NCI-H345 (cell line): ENCODE measurements at regions not wholly inside any gene's neighbourhood (a gene's known extent, or its start where the extent isn't known, plus 50 kb on each side); places are given as distances from the start of the nearest gene placed in this dataset.
"Not testable (repeated sequence)": the region's sequence is repeated elsewhere in the genome, so short reads cannot be mapped to it uniquely, and the experiment has no call there.

Experiments
- DNase-seq: peaks from one replicate; lab custom pipeline; 2025; lab: John Stamatoyannopoulos, UW

- no peak for DNase-seq
Measured at GRCh38 chrX:142742581-142742980, 283.1 kb upstream of the SPANXN4 start.

GRCh38 chrX:142733327-142733726, 292.4 kb upstream of the SPANXN4 start:
- DNase-seq = no peak

- DNase-seq = no peak
Measured at GRCh38 chrX:142711796-142712290, 313.9 kb upstream of the SPANXN4 start.

- no peak for DNase-seq
Measured at GRCh38 chrX:142702749-142703148, 323.0 kb upstream of the SPANXN4 start.

- no peak for DNase-seq
Measured at GRCh38 chrX:142688256-142688655, 337.5 kb upstream of the SPANXN4 start.

- DNase-seq = no peak
Measured at GRCh38 chrX:142686653-142687283, 339.0 kb upstream of the SPANXN4 start.

- DNase-seq = no peak
Measured at GRCh38 chrX:142686206-142686605, 339.5 kb upstream of the SPANXN4 start.

GRCh38 chrX:142680038-142680437, 345.7 kb upstream of the SPANXN4 start:
- no peak for DNase-seq

GRCh38 chrX:142671036-142671435, 354.7 kb upstream of the SPANXN4 start:
- DNase-seq = no peak

- DNase-seq = no peak
Measured at GRCh38 chrX:142663330-142664095, 362.2 kb upstream of the SPANXN4 start.

GRCh38 chrX:142661696-142662095, 364.0 kb upstream of the SPANXN4 start:
- DNase-seq = no peak

GRCh38 chrX:142655507-142655906, 370.2 kb upstream of the SPANXN4 start:
- DNase-seq = no peak

GRCh38 chrX:142637206-142637605, 388.5 kb upstream of the SPANXN4 start:
- DNase-seq = no peak

GRCh38 chrX:142616636-142617035, 409.1 kb upstream of the SPANXN4 start:
- no peak for DNase-seq

- no peak for DNase-seq
Measured at GRCh38 chrX:142613403-142613802, 408.3 kb upstream of the MAGEC2 start.

- DNase-seq = not testable (repeated sequence)
Measured at GRCh38 chrX:142606629-142607028, 401.5 kb upstream of the MAGEC2 start.

GRCh38 chrX:142601792-142602191, 396.7 kb upstream of the MAGEC2 start:
- no peak for DNase-seq

GRCh38 chrX:142593361-142593862, 388.3 kb upstream of the MAGEC2 start:
- no peak for DNase-seq

GRCh38 chrX:142576615-142577014, 371.5 kb upstream of the MAGEC2 start:
- no peak for DNase-seq

- DNase-seq = no peak
Measured at GRCh38 chrX:142549923-142550322, 344.8 kb upstream of the MAGEC2 start.

GRCh38 chrX:142505839-142506238, 300.7 kb upstream of the MAGEC2 start:
- no peak for DNase-seq

GRCh38 chrX:142503967-142504643, 299.0 kb upstream of the MAGEC2 start:
- DNase-seq = no peak

GRCh38 chrX:142502441-142502840, 297.4 kb upstream of the MAGEC2 start:
- no peak for DNase-seq
